ENCODE measurements at regions not wholly inside any gene's neighbourhood (a gene's known extent, or its start where the extent isn't known, plus 50 kb on each side); places are given as distances from the start of the nearest gene placed in this dataset.

DNA sequence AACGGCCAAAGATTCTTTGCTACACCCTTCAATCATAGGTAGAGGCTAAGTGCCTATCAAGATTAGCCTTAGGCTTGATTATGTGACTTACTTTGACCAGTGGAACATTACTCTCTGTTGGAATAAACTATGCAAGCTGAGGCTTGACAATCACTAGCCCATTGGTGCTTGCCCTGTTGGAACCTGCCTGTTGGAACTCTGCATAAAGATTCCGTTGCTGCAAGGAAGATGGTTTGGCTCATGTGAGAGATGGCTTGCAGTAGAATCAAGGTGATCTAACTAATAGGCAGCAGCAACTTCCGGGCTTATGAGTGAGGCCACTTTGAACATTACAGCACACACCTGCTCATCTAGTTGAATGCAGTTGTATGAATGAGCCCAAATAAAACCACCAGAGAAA lies 227.7 kb upstream of the TSHZ2 start:
- intact Hi-C loops (cut with micrococcal nuclease), result no loop called here

DNA sequence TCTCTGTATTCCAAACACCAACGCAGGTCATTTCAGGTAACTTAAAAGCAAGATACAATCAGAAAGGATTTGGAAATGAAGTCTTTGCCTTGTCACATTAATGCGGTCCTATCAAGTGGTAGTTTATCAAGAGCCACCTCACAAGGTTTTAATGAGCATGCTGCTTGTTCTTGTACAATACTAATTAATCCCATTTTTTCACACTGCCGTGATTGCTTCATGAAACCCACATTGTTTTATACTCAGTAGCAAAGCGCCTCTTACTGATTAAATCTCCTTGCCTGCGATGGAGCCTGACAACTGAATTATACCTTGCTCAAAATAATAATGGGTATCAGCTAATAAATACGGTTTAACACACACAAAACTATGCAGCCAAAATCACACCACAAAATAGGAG lies 234.1 kb upstream of the TSHZ2 start:
- intact Hi-C loops (cut with micrococcal nuclease), result no loop called here

DNA sequence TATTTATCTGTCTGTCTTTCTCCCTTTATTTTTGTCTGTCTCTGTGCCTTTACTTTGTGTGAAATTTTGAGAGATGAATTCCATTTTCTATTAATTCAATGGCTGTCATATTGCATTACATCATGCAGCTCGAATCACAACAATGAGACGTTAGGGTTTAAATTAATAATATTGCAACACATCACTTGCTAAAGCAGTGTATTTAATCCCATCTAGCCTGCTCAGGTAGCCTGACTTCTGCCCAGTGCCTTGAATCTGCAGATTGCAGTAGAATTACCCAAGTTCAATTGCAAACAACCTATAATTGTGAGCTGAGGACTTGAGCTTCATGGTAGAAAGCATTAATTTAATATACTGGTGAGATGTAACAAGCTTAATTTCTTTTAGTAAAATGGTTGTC lies 235.7 kb upstream of the TSHZ2 start:
- intact Hi-C loops (cut with micrococcal nuclease), result no loop called here

DNA sequence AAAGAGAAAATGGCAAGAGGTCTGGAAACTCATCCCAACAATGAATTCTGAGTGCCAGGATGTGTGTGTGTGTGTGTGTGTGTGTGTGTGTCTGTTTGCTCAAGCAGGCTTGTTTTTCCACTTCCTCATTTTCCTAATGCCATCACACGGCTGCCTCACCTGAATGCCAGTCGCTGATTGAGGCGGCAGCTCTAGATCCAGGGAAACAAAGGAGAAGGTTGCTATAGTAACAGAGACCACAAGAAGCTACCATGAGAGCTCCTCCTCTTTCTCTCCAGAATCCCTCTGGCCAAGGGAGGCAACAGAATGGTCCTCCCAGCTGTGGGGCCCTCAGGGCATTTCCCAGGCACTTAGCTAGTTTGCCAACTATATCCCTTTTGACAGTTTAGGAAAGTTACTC lies 241.1 kb upstream of the TSHZ2 start:
- intact Hi-C loops (cut with micrococcal nuclease), result no loop called here

DNA sequence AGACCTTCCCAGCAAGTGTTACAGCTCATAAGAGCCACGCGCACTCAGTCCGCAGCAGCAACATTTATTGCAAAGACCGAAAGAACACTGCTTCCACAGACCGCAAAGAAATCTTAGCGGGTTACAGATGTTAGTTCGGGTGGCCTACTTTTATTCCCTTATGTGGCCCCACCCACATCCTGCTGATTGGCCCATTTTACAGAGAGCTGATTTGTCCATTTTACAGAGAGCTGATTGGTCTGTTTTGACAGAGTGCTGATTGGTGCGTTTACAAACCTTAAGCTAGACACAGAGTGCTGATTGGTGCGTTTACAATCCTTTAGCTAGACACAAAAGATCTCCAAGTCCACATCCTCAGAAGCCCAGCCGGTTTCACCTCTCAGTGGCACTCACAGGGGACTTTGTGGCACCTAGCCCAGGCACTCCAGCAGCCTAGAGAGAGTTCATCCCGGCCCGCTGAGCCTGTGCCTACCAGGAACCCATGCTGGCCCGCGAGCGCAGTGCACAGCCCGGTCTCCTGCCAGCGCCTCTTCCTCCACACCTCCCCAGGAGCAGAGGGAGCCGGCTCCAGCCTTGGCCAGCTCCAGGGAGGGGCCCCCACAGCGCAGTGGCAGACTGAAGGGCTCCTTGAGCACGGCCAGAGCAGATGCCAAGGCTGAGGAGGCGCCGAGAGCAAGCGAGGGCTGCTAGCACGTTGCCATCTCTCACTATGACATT lies 244.3 kb upstream of the TSHZ2 start:
- intact Hi-C loops (cut with micrococcal nuclease), result no loop called here

DNA sequence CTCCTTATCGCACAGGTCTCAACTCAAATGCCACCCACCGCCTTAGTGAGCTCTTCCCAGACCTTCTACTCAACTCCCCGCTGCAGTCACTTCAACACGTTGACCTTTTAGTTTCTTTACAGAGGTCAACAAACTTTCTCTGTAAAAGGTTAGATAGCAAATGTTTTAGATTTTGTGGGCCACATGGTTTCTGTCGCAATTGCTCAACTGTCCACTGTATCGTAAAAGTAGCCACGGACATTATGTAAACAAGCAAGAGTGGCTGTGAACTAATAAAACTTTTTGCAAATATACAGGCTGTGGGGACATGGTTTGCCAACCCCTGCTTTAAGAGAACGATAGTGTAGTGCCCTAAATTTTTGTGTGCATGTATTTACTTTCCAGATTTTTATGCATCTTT lies 247.6 kb upstream of the TSHZ2 start:
- intact Hi-C loops (cut with micrococcal nuclease), result no loop called here

DNA sequence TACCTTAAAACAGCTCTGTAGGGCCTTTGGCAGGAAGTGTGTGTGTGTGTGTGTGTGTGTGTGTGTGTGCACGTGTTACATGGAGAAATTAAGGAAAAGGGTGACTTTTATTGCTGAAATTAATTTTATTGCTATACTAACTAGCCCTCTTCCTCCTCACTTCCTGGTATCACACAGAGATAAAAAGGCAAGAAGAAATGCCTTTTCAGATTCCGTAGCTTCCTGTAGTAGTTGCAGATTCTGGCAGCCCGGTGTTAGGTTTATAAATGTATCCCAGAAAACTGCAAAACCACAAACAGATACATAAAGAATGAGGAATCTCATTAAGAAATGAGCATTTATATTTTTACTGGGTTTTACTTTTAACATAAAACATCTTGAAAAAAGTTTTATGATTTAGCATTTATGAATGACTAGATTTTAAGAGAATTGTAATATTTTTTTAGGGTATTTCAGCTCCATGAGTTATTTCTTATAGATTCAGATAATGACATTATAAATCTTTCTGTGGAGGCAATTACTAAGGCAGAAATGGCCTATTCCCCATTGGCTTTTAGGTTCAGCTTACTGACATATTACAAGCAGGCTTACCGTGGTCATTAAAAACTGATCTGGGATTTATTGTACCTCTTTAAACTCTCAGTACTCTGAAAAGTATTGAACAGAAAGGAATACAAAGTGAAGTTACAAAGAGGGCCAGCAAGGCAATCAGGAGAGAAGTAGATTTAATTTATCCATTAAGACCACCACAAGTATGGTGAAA lies 249.1 kb upstream of the TSHZ2 start:
- intact Hi-C loops (cut with micrococcal nuclease), result no loop called here

DNA sequence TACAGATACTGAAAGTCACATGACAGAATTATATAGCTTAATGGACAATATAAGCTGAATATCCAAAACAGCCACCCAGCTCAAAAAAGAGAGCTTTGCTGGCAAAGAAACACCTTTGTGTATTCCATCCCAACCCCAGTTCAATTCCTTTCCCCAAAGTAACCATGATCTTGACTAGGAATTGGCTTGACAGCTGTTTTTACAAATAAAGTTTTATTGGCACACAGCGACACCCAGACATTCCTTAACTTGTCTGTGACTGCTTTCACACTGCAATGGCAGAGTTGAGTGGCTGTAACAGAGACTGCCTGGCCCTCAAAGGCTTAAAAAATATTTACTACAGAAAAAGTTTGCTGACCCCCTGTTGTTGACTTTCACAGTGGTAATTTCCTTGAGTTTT lies 264.0 kb upstream of the TSHZ2 start:
- intact Hi-C loops (cut with micrococcal nuclease), result no loop called here

DNA sequence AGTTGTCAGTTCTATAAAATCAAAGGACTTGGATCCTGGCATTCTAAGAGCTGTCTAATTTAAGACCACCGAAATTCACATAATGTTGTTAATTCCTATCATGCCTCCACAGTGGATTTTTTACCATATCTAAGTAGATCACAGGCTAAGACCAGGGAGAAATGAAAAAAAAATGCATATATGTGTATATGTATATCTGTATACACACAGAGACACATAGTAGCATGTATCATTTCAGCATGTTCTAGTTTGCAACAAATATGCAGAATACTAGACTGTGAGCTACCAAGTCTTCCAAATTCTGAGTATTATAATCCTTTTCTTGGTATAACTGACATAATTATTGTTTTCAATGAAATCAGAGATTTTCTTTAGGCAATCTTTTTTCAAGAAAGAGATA lies 267.6 kb upstream of the TSHZ2 start:
- intact Hi-C loops (cut with micrococcal nuclease), result no loop called here

DNA sequence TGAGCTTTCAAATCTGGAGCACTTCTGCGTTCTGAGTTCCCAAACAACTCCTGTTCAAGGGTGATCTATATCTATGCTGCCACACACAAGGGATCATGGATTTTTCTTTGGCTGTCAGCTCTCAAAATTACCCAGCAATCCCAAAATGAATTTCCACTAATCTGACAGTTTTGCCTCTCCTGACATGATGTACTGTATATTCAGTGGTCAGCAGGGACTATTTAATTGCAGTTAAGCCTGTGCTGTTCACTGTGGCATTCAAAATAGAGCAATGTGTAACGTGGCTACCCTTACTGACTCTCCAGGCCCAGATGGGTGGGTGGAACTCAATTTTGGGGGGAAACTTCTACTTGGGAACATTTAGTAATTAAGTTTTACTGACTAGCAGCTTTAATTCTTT lies 283.8 kb upstream of the TSHZ2 start:
- intact Hi-C loops (cut with micrococcal nuclease), result no loop called here

DNA sequence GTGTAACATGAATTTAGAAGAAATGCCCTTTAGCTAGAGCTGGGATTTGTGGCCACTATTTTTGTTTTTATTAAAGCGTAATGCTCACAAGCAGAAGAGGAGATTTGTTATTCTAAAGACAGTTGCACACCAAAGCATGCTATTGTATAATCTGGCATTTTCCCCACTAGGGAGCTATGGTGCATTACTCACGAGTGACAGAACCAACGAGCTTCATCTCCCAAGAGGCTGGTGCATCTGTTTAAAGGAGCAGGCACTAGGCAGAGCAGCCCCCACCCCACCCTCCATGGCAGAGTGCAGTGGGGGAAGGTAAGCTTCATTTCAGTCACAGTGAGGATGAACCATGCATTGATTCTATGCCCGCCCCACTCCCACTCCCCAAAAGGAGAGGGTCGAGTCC lies 287.3 kb upstream of the TSHZ2 start:
- intact Hi-C loops (cut with micrococcal nuclease), result no loop called here

DNA sequence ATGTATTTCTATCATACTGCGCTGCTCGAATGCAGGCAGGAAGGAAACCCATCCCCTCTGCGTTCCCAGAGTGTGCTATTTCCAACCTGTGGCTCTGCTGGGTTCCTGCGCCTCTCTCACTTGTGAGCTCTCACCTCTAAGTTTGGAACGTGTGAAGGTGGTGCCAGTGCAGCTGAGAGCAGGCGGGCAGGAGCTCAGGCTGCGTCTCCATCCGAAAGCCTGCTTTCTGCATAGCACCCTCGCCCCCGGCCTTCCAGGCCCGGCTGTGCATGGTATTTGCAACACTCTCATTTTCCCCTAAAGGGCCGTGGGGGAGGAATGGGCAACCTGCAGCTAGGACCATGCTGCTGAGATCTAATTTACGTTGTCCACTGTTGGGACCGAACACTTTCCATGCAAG lies 288.0 kb upstream of the TSHZ2 start:
- intact Hi-C loops (cut with micrococcal nuclease), result no loop called here

DNA sequence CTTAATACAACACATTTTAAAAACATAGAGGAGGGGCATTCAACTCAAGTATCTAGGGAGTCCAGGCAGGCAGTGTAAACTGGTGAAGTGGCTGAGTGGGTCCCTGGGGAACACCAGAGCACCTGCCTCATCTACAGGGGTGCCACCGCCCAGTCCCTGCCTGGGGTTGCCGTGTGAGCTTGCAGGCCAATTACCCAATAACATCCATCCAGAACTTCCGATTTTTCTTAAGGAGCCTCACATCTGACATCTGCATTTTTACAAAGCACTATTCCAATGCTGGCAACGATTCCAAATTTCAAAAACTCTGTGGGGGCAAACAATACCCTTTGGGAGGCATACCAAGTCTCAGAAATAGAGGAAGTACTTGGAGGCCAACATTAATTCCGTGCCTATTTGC lies 288.4 kb upstream of the TSHZ2 start:
- intact Hi-C loops (cut with micrococcal nuclease), result no loop called here

DNA sequence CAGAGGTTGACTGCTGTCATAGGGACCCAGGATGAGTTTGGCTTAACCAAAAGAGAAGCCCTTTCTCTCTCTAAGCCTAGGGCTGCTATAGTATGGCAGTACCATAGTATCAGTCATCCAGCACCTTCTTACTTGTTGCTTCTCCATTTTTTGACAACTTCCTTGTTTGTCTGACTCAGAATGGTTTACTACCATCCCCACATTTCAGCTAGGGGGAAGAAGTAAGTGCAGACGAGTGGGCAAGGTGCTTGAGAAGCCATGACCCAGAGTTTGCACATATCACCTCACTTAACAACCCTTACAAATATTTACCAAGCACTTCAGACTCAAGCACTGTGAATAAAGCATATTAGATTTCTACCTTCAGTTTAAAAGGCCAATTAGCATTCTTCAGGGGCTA lies 289.9 kb upstream of the TSHZ2 start:
- intact Hi-C loops (cut with micrococcal nuclease), result no loop called here

DNA sequence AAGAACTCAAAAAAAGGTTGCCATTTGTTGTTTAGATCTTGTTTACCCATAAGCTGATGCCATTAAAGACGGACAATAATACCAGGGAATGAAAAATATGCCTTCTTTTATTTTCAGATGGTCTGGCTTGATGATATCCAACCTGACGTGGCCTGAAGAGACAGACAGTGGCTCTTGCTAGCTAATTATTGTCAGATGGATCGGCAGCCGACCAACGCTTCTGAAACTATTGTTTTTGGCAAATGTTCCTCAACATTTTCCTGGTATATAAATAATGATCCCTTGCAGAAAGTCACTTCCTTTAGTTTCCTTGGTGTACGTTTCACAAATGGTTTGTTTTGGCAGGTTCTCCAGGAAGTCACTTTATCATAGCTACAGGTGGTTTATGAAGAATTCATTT lies 290.9 kb upstream of the TSHZ2 start:
- intact Hi-C loops (cut with micrococcal nuclease), result no loop called here

DNA sequence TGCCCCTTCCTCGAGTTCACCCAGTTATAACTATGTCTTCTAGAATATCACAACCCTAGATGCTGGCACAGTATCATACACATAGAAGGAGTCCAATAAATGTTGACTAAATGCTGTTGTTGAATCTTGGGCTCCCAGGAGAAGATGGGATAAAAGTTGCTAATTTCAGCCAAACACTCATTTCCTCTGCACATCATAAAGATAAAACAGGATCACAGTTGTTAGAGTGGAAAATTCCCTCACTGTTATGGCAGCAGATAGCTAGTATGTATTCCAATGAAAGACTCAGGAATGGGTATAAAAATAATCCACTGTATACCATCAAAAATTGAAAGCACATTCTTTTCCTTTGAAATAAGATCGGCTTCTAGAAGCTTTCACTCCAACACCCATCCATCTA lies 294.9 kb upstream of the TSHZ2 start:
- intact Hi-C loops (cut with micrococcal nuclease), result no loop called here

DNA sequence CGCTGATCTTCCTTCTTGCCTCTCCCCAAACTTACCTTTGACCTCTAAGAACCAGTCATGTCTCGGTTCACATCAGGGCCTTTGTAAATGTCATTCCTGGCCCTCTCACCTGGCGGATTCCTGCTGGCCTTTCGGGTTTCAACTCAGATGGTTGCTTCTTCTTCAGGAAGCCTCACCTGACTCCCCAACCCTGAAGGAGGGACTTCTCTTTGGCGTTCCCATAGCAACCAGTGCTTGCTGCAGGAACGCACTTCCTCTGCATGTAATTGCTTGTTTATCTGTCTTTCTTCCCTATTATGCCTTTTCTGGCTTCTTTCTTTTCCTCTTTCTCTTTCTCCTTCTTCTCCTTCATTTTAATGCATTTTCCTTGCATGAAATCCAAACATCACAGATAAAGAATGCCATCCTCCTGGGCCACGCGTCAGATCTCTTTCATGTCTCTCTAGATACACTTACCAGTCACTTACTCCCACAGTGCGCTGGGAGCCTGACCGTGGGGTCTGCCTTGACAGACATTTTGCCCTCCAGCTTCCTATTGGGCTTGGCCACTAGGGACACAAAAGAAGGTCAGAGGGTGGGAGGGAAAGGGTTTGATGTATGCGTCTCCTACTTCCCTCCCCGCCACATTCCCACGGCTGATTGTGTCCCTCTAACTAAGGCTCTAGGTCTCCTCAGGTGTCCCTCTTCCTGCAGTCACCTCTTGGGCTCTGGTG lies 295.7 kb upstream of the TSHZ2 start:
- intact Hi-C loops (cut with micrococcal nuclease), result no loop called here

DNA sequence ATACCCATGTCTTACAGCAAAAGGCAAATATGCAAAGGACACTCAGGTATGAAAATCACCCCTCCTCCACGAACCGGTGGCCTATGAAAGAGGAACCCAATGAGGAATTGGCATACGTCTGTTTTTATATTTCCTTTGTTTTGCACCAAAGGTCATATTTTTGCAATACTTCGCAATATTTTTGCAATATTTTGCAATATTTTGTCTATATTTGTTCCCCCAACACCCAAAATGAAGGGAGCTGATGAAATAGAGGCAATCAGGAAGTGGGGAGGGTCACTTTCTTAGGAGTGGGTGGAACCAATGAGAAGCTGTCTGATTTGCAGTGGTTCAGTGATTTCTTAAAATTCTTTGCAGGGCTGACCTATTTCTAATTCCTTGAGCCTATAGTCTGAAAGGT lies 296.8 kb upstream of the TSHZ2 start:
- intact Hi-C loops (cut with micrococcal nuclease), result no loop called here

DNA sequence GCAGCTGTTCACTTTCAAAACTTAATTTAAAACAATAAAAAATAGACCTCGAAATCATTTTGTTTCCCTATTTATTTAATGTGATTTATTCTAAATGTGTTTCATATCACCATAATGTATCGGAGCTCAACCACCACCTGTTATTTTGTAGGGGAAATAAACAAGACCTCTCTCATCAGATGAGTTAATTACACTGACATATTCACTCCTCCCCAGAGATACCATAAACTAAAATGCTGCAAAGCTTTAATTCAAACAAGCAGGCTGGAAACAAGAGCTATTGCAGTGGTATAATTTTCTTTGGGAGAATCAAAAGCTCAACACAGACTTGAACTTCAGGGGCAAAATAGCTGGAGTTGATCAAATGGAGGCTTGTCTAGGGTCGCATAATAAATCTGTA lies 303.5 kb upstream of the TSHZ2 start:
- intact Hi-C loops (cut with micrococcal nuclease), result no loop called here

DNA sequence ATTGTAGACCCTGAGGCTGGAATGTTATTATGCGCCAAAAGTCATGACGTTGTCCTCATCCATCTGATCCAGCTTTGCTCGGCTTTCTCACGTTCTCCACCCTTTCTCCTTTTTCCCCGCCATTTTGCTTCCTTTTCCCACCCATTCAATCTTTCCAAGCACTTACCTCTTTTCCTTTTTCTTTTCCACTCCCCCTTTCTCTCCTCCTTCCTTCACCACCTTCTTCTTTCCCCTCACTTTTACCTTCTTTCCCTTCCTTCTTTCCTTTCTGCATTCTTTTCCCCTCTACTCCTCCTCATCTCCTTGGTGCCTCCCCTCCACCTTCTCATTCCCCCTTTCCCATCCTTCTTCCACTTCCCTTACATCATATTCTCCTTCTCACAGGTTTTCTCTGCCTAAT lies 304.8 kb upstream of the TSHZ2 start:
- intact Hi-C loops (cut with micrococcal nuclease), result no loop called here

DNA sequence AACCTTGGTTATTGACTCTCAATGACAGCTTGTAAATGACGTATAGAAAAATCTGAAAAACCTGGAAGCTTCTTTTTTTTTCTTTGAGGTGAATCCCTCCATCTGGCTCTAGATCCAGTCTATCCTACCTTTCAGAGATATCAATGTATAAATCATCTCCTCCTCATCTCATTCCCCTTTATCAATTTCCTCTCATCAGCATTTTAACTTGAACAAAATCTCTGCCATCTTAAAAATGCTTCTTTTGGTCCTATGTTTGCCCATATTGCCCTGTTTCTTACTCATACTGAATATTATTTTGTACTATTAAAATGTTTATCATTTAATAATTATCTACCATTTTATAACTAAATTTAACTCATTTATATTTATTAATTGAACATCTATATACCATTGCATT lies 306.7 kb upstream of the TSHZ2 start:
- intact Hi-C loops (cut with micrococcal nuclease), result no loop called here

DNA sequence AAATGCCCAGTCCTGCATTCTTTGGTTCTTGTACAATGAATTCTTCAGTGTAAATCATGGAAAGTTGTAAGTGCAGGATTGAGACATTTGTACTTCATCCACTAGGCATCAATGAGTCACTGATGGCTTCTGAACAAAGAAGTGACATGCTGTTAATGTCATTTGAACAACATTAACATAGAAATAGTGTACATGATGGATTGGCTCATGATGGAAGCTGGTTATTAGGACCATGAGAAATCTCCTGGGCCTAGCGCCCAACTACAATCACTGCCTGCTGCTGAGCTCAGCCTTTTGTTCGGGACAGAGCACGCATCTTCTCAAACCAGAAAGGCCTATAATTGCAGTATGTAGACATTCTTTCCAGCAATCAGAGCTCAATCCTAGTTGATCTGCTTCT lies 316.8 kb upstream of the TSHZ2 start:
- intact Hi-C loops (cut with micrococcal nuclease), result no loop called here

DNA sequence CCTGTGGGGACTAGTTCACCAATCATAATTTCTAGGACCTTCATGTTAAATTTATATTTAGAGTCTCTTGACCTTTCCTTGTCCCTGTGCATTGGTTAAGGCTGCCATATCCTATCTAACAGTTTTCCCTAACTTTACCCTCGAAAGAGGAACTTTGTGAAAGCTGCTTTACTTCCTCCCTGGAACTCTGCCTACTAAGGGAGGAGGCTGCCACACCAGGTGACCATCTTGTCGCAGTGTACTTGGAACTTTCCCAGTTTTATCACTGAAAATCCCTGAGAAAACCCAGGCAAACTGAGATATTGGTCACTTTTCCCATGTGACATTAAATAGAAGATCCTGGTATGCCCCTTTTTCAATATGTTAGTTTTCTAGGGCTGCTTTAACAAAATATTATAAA lies 317.6 kb upstream of the TSHZ2 start:
- intact Hi-C loops (cut with micrococcal nuclease), result no loop called here
